BJ (cell line): ENCODE measurements at regions not wholly inside any gene's neighbourhood (a gene's known extent, or its start where the extent isn't known, plus 50 kb on each side); places are given as distances from the start of the nearest gene placed in this dataset.

ENCODE experiments used
- CTCF ChIA-PET: fragments of 350-600 bp; formaldehyde crosslinking; extraction: SDS; loops from one replicate; lab custom pipeline; 2021; ENCODE audit warnings: antibody characterized with exemption, inconsistent platforms; lab: Yijun Ruan, JAX
- POLR2A ChIA-PET: fragments of 300-600 bp; sonication (Branson Sonifier 250); formaldehyde crosslinking; extraction: SDS; loops from one replicate; lab custom pipeline; 2021; ENCODE audit warnings: antibody characterized with exemption; lab: Charles Lee
- DNase-seq: peaks from one replicate; pipeline ENCODE4 v3.0.0-alpha.2; 2011; ENCODE audit warnings: low read depth
- H3K27me3 ChIP-seq: 2 replicates; pipeline ENCODE4 v1.6.0; 2011; ENCODE audit warnings: low read length; ENCODE audit not compliant: control insufficient read depth, insufficient read depth
- H3K36me3 ChIP-seq: 2 replicates; pipeline ENCODE4 v1.5.1; 2011; ENCODE audit warnings: low read length; ENCODE audit not compliant: control insufficient read depth, insufficient read depth
- H3K4me3 ChIP-seq: 2 replicates; pipeline ENCODE4 v1.5.1; 2011; ENCODE audit warnings: low read depth, mild to moderate bottlenecking, control low read depth, low read length
- TF ChIP-seq, protein P1 (sequence below): IDR thresholded peaks from 2 replicates; pipeline ENCODE4 v1.5.1; 2011; ENCODE audit warnings: low read depth, mild to moderate bottlenecking, control low read depth, inconsistent platforms, low read length, moderate library complexity; ENCODE audit not compliant: insufficient read depth

DNA sequence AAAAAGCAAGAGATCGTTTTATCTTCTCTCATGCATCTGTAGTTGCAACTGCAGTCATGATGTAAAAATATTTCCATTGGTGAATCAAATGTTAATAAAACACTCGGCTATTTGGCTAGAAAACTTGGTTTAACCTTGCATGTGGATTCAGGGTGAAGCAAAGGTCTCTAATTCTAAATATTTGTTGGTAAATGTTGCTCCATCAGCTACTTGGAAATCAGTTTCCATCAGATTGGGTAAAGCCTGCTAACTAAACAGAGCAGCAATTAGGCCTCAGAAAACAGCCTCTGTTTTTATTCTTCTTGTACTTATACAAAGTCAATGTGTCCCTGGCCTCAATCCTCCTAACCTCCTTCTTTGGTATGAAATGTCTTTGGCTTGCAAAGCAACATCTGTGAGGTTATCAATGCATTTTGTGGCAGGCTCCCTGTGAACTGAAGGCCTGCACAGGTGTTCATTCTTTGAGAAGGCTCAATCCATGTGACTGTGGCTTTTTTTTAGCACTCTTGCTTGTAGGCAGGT is 312.3 kb downstream of the WDR72 start:
- CTCF ChIA-PET: no interaction called here
- POLR2A ChIA-PET: no interaction called here
- DNase-seq: no peak

DNA sequence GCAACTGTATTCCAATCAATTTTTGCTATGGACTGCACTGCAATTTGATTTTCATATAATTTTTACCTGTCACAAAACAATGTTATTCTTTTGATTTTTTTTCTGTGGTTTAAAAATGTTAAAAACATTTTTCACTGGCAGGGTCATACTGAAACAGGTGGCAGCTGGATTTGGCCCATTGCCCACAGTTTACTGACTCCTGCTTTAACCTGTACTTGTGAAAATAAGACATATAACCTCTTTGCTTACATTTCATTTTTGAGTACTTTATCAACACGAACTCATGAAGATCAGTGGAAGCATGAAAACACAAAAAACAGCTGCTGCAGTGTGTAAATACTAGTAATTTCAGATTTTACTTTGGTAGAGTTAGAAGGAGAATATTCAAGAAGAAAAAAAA is 313.1 kb downstream of the WDR72 start:
- CTCF ChIA-PET: no interaction called here
- no peaks in the 10 kb centered on the region for H3K36me3 ChIP-seq
- no peak overlapping the region for H3K4me3 ChIP-seq
- POLR2A ChIA-PET: no interaction called here
- TF ChIP-seq, protein P1, sequence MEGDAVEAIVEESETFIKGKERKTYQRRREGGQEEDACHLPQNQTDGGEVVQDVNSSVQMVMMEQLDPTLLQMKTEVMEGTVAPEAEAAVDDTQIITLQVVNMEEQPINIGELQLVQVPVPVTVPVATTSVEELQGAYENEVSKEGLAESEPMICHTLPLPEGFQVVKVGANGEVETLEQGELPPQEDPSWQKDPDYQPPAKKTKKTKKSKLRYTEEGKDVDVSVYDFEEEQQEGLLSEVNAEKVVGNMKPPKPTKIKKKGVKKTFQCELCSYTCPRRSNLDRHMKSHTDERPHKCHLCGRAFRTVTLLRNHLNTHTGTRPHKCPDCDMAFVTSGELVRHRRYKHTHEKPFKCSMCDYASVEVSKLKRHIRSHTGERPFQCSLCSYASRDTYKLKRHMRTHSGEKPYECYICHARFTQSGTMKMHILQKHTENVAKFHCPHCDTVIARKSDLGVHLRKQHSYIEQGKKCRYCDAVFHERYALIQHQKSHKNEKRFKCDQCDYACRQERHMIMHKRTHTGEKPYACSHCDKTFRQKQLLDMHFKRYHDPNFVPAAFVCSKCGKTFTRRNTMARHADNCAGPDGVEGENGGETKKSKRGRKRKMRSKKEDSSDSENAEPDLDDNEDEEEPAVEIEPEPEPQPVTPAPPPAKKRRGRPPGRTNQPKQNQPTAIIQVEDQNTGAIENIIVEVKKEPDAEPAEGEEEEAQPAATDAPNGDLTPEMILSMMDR: no peak
- H3K27me3 ChIP-seq: no peaks in the 10 kb centered on the region
- DNase-seq: no peak

More for the DNA sequence above, 312.3 kb downstream of the WDR72 start:
- Histone ChIP-seq H3K4me3 (no peak overlapping the region), H3K36me3 (no peaks in the 10 kb centered on the region), H3K27me3 (no peaks in the 10 kb centered on the region)
- TF ChIP-seq, protein P1: no peak

DNA sequence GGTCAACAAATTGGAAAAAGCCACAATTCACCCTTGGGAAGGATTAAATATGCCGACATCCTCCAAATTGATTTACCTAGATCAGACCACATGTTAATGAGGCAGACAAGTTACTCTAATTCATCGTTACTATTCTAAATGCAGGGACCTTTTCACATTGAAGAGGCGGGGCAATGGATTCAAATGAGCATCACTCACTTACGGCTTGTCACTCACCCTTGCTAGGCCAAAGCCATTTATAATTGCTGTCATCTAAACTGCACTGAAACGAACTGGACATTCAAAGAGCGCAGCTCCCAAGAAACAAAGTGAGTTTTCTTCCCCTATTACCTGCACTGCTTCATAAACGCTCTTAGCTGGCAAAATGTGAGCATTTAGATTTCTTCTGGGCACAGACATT is 313.9 kb downstream of the WDR72 start:
- Histone ChIP-seq H3K4me3 (no peak overlapping the region), H3K27me3 (no peaks in the 10 kb centered on the region), H3K36me3 (no peaks in the 10 kb centered on the region)
- DNase-seq: no peak
- TF ChIP-seq, protein P1: no peak
- ChIA-PET POLR2A (no interaction called here), CTCF (no interaction called here)

DNA sequence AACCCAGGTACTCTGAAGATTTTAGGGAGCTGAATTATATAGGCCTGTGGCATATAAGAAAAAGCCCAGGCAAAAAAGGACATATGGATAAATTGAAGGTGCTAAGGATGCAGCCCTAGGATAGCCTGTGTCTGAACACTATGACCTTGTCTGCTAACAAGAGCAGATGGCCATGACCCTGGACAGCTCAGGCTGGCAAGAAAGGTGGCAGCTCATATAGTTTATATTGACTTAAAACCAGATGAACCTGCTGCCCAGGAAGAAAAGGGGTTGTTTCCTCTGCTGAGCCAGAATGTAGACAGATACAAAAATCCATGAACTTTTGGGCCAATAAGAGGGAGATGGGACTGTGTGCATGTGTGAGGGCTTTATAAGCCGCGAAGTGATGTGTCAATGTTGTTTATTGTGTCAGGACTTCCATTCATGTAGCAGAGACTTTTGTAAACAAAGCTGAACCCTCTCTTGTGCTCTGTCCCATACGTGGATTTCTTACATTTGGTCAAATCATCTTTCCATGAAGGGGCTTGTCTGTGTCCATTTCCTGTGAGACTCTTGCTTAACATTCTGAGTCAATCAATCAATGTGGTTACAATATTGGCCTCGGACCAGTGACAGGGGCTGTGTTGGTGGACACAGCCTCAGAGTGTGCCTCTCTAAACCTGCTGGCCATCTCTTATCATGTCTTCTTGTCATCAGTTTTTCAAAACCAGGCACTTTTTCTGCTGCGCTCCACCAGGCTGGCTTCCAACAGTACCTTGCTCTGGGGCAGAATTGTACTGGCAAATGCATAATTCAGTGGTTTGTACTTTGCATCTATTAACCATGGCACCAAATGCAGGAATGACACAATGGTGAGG is 321.2 kb downstream of the WDR72 start:
- CTCF ChIA-PET: no interaction called here

DNA sequence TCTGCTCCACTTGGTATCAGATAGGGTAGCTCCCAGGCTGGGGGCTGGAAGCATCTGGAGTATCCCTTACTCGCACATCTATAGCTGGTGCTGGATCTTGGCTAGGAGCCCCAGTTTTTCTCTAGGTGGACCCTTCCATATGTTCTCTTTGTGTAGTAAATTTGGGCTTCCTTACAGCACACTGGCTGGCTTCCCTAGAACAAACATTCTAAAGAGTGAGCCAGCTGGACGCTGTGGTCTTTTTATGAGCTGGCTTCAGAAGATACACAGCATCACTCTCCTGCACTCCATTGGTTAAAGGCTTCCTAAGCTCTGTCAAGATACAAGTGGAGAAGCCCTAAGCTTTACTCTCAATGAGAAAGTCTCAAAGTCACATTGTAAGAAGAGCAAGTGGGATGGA is 322.1 kb downstream of the WDR72 start:
- Histone ChIP-seq H3K27me3 (no peaks in the 10 kb centered on the region), H3K36me3 (no peaks in the 10 kb centered on the region), H3K4me3 (no peak overlapping the region)
- TF ChIP-seq, protein P1: no peak
- ChIA-PET CTCF (no interaction called here), POLR2A (no interaction called here)
- no peak for DNase-seq

More for the DNA sequence above, 321.2 kb downstream of the WDR72 start:
- no peaks in the 10 kb centered on the region for H3K27me3 ChIP-seq
- POLR2A ChIA-PET: no interaction called here
- no peak for DNase-seq
- no peak overlapping the region for H3K4me3 ChIP-seq
- TF ChIP-seq, protein P1: no peak
- no peaks in the 10 kb centered on the region for H3K36me3 ChIP-seq
